ENCODE measurements at regions not wholly inside any gene's neighbourhood (a gene's known extent, or its start where the extent isn't known, plus 50 kb on each side); places are given as distances from the start of the nearest gene placed in this dataset.

GRCh38 chr2:167833294-167833693 lies 414.1 kb downstream of the STK39 start:
- Histone ChIP-seq H3K9me3 (no peaks in the 10 kb centered on the region), H3K27me3 (no peaks in the 10 kb centered on the region), H3K4me1 (no peaks in the 10 kb centered on the region), H3K4me3 (no peak overlapping the region), H3K36me3 (no peaks in the 10 kb centered on the region), H3K27ac (no peak overlapping the region)
- DNase-seq, result no peak
- TF ChIP-seq CTCF (IDR thresholded peaks at IDR 0.05) (no peak), POLR2A (IDR thresholded peaks at IDR 0.05) (no peak)

DNA sequence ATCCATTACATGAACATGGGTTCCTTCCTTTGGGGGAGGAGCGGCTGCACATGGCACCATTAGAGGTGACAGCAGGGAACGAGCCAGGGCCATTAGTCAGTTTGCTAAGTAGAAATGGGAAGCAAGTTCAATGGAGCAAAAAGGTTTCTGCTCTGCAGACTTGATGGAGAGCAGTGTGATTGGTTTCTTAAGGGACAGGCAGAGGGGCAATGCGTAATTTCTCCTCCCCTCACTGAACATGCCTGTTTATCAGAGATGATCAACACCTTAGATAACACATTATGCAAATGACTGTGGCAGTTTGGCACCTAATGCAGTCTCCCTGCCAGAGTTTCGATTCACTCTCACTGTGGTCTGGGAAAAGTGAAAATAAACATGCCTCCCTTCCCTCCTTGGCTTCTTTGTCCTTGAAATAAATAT lies 414.5 kb downstream of the STK39 start:
- no peak for DNase-seq
- Histone ChIP-seq H3K4me3 (no peak overlapping the region), H3K4me1 (no peaks in the 10 kb centered on the region), H3K9me3 (no peaks in the 10 kb centered on the region), H3K27ac (no peak overlapping the region), H3K36me3 (no peaks in the 10 kb centered on the region), H3K27me3 (no peaks in the 10 kb centered on the region)
- no peak for TF ChIP-seq POLR2A (IDR thresholded peaks at IDR 0.05)
- no peak for TF ChIP-seq CTCF (IDR thresholded peaks at IDR 0.05)

GRCh38 chr2:167827352-167828097 lies 419.9 kb downstream of the STK39 start:
- Histone ChIP-seq H3K4me3 (no peak overlapping the region), H3K36me3 (no peaks in the 10 kb centered on the region), H3K4me1 (no peaks in the 10 kb centered on the region), H3K27ac (no peak overlapping the region), H3K9me3 (no peaks in the 10 kb centered on the region), H3K27me3 (no peaks in the 10 kb centered on the region)
- no peak for TF ChIP-seq POLR2A (IDR thresholded peaks at IDR 0.05)
- no peak for TF ChIP-seq CTCF (IDR thresholded peaks at IDR 0.05)
- DNase-seq, result no peak

DNA sequence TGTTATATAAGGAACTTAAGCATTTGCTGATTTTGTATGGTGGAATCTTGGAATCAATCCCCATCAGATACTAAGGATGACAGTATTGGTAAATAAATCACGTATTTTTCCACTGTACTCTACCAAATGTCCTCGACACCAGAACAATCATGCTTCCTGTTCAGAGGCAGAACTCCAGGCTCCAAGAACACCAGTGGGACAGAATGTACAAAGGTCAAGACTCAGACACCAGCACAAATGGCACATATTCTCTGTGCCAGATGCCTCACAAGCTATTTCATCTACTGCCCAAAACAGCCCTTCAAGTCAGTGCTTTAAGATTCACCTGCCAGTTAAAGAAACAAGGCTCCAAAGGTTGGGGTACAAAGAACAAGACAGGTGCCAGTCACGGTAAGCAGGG lies 420.5 kb downstream of the STK39 start:
- no peaks in the 10 kb centered on the region for H3K9me3 ChIP-seq
- no peak overlapping the region for H3K27ac ChIP-seq

DNA sequence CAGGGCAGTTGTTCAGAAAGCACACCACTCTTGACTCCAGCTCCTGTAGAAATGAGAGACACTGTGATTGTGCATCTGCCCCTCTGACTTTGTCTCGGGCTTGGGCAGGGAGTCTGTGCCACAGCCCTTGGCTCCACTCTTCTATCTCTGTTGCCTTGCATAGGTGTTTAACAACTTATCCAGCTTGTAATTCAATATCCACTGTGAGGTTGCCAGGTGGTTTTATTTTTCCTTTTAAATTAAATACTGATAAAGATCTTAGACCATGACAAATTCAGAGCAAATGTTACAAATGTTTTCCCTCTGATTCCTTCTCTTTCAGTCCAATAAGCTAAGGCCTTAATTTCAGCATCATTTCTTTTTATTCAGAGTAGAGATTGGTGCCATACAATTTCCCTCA lies 421.7 kb downstream of the STK39 start:
- H3K9me3 ChIP-seq, result no peaks in the 10 kb centered on the region
- no peaks in the 10 kb centered on the region for H3K4me1 ChIP-seq
- no peak overlapping the region for H3K4me3 ChIP-seq
- H3K27ac ChIP-seq, result no peak overlapping the region
- no peak for TF ChIP-seq POLR2A (IDR thresholded peaks at IDR 0.05)
- TF ChIP-seq CTCF (IDR thresholded peaks at IDR 0.05), result no peak
- DNase-seq, result no peak
- H3K36me3 ChIP-seq, result no peaks in the 10 kb centered on the region
- no peaks in the 10 kb centered on the region for H3K27me3 ChIP-seq

More for the DNA sequence above, 420.5 kb downstream of the STK39 start:
- DNase-seq, result no peak
- H3K27me3 ChIP-seq, result no peaks in the 10 kb centered on the region
- no peaks in the 10 kb centered on the region for H3K4me1 ChIP-seq
- TF ChIP-seq POLR2A (IDR thresholded peaks at IDR 0.05) (no peak), CTCF (IDR thresholded peaks at IDR 0.05) (no peak)
- no peak overlapping the region for H3K4me3 ChIP-seq
- no peaks in the 10 kb centered on the region for H3K36me3 ChIP-seq
